NCI-H2171 treated with DMSO at 0.1 percent for 48 hours (cell line): ENCODE measurements at regions not wholly inside any gene's neighbourhood (a gene's known extent, or its start where the extent isn't known, plus 50 kb on each side); places are given as distances from the start of the nearest gene placed in this dataset.
"Not testable (repeated sequence)": the region's sequence is repeated elsewhere in the genome, so short reads cannot be mapped to it uniquely, and the experiment has no call there.

Source experiments
- DNase-seq: peaks from one replicate; lab custom pipeline; 2025; lab: John Stamatoyannopoulos, UW

DNA sequence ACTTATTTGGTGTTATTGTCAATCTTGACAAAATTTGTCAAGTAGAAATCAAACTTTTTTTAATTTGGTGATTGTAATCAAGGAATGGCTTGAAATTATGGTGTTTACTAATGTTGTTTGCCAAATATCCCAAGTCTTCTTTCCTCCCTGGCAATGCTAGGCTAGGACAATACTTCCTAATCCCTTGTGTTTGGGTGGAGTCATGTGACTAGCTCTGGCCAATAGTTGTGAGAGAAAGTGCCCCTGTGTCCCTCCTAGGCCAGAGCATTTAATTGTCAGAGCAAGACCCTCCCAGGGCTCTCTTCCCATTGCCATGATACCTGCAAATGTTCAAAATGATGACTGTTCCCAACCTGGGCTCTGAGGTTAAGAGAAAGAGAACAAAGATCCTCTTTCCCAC, 132.7 kb downstream of the ANXA2 start:
- no peak for DNase-seq

DNA sequence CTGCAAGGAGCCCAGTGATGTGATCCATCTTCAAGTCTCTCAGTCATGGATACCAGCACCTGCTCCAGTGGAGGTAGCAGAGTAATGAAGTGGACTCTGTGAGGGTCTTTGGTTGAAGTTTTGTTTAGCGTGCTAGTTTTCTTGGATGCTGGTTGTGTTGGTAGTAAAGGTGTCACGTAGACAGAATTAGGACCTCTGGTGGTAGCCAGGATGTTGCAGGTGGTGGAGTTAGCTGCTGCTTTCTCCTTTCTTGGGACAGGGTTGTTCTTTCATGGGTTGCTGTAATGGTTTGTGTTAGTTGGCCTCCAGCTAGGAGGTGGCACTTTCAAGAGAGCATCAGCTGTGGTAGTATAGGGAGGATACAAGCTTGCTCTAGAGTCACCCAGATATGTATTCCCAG, 125.2 kb downstream of the ANXA2 start:
- DNase-seq = no peak

DNA sequence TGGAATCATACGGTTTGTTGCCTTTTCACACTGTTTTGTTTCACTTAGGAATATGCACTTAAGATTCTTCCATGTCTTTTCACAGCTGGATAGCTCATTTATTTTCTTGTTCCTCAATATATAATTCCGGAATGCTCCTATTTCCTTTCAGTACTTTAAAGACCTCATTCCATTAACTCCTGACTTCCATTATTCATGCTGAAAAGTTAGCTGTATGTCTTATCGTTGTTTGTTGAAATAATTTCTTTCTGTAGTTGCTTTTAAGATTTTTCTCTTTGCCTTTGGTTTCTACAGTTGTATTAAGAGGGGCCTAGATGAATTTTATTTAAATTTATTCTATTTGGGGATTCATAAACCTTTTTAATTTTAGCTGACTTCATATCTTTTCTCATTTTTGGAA, 122.2 kb downstream of the ANXA2 start:
- DNase-seq = no peak

DNA sequence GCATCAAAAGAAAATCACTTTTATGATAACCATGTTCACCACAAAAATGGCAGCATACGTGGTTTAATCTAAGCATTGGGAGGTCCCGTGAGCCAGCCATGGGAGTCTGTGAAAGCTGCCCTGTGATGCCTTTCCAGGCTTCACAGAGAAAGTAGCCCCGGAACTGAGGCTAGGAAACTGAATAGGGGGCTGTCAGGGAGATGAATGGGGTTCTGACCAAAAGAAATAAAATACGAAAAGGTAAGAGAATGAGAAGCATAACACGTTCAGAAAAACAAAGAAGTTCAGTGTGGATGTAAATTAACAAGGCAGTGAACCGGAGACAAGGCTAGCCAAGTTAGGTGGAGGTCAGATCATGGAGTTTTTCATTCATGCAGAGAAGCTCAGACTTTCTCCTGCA, 118.9 kb downstream of the ANXA2 start:
- no peak for DNase-seq

DNA sequence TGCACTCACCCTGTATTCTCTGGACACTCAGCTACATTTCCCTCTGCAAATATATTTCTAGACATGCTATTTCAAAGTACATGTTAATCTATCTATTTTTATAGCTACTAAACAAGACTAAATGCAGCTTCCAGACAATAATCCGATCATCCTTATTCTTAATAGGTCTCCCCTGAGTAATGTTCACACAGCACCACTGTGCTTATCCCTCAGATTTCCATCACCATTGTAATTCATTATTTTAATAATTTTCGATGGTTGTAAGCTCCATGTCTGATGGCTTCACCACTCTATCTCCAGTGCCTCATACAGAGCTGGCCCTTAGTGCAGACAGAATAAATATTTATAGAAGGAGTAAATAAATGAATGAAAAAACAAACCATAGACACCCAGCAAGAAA, 117.5 kb downstream of the ANXA2 start:
- DNase-seq = no peak

DNA sequence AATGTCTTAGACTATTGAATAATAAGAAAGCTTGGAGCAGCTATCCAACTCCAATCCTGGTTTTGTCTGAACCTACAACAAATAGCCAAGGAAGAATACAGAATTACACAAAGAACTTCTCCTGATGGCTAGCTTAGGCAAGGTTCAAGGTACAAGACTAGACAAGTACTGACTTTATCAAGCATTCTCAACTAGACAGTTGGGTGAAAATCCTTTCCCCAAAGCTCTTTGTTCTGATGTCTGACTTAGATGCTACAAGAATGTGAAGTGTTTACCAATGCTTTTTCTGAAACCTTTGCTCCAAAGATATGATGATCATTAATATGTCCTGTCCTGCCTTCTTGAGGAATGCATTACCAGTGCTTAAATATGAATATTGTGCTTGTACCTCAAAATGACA, 113.8 kb downstream of the ANXA2 start:
- no peak for DNase-seq

DNA sequence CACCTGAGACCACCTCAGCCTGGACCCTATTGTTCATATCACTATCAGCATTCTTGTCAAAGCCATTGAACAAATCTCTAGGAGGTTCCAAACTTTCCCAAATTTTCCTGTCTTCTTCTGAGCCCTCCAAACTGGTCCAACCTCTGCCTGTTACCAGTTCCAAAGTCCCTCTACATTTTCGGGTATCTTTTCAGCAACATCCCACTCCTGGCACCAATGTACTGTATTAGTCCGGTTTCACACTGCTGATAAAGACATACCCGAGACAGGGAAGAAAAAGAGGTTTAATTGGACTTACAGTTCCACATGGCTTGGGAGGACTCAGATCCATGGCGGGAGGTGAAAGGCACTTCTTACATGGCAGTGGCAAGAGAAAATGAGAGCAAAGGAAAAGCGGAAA, 101.9 kb downstream of the ANXA2 start:
- not testable (repeated sequence) for DNase-seq

DNA sequence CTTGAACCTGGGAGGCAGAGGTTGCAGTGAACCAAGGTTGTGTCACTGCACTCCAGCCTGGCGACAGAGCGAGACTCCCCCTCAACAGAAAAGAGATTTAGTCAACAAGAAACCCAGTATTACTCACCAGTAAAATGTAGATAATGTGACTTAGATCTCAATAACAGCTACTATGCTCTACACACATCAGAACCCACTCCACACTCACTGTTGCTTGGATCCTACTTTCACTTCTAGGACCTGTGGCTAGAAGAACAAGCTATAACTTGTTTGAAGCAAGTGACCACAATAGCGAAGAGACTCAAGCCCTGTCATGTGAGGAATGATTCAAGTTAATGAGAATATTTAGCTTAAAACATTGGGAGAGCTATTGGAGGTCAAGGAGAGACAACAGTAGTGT, 100.7 kb downstream of the ANXA2 start:
- no peak for DNase-seq
